Activated T-cell treated with anti-CD3 and anti-CD28 coated beads for 24 hours (primary cell): ENCODE measurements at regions not wholly inside any gene's neighbourhood (a gene's known extent, or its start where the extent isn't known, plus 50 kb on each side); places are given as distances from the start of the nearest gene placed in this dataset.

ENCODE experiments used
- DNase-seq: peaks from one replicate; pipeline ENCODE4 v3.0.0-alpha.2; 2020; ENCODE audit warnings: low read depth

- no peak for DNase-seq
Observed at GRCh38 chr10:6305401-6306321, 102.9 kb downstream of the PFKFB3 start.

GRCh38 chr10:6306917-6307316 lies 104.2 kb downstream of the PFKFB3 start:
- DNase-seq = no peak

DNA sequence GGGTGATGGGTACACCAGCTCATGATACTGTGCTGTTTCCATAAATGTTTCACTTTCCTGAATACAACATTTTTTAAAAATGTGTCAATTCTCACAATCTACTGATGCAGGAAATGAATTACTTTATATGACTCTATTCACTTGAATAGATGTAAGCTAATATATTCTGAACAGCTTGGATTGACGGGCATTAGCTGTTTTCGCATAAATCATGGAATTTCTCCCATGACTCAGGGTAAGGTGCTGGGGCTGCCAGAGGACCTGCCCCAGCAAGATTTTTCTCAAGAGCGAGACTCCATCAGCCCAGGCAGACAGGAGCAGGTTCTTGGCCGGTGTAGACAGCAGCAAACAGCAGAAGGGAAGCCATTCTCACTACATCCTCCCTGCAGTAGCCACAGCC lies 107.1 kb downstream of the PFKFB3 start:
- DNase-seq = no peak

DNA sequence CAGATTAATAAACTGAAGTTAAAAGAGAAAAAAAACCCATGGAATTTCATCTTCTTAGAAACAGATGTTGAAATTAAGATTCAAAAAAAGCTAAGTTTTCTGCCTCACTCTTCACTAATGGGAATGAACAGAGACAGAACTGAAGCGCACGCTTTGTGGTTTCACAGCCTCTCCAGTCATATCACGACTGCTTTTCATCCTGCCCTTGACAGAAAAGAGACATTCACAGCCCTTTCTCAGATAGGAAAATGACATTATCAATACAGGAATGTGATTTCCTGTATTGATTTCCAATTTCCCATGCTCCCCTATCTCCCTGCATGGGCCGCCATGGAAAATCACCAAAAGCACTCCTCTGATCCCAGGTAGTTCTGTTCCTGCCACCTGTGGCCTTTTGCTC lies 108.2 kb downstream of the PFKFB3 start:
- DNase-seq = no peak

GRCh38 chr10:6311700-6312330 lies 109.1 kb downstream of the PFKFB3 start:
- DNase-seq = no peak

DNA sequence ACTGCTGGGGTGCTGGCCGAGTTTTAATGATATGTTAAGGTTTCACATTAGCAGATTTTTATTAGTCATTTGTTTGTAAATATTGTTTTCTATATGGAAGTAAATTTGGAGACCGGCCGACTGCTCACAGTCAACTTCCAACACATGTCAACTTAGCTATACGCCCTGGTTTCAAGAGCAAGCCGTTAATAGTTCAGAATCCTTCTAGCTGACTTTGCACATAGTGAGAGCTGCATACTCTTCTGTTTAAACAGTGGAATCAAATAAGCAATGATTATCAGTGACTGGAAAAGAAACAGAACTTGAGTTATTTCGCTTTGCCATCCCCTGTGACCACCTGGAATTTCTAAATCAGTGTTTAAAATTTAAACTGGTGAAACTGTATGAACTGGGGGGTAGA lies 109.9 kb downstream of the PFKFB3 start:
- DNase-seq = no peak

DNA sequence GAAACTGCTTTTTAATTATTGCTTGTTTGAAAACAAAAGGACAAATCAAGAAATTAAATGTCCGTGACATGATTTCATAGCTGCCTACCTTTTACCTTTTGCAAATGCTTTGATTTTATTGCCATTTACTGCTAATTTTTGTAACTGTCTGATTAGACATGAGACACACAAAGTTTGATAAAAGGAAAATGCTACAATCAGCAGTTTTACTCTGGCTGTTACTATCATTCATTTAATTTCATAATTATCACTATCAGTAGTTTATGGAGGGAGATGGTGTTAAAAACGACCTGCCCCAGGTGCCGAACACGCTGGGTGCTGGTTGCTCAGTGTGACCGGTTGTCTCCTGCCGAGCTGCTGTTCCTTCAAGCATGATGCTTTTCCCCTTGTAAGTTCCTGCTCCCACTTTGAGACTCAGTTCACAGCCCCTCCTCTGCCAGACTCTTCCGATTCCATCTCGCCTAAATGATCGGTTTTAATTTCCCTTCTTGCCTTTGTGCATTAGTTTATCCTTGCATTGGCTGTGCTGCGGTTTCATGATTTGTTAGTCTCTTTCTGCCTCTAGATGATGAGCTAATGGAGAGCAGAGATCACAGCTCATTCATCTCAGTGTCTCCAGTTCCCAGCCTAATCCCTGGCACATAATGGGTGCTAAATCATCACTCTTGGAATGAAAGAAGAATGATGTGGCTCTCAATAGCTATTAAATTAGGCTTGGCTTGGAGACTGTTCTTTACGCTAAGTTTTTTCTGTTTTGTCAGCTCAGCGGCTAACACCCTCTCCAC lies 110.6 kb downstream of the PFKFB3 start:
- DNase-seq = no peak

- DNase-seq = no peak
Observed at GRCh38 chr10:6314620-6315205, 112.0 kb downstream of the PFKFB3 start.

- DNase-seq = no peak
Observed at GRCh38 chr10:6319119-6319518, 116.4 kb downstream of the PFKFB3 start.

GRCh38 chr10:6320320-6321010 lies 117.7 kb downstream of the PFKFB3 start:
- no peak for DNase-seq

GRCh38 chr10:6321880-6322279 lies 119.1 kb downstream of the PFKFB3 start:
- no peak for DNase-seq

- DNase-seq = no peak
Observed at GRCh38 chr10:6322805-6323204, 120.1 kb downstream of the PFKFB3 start.

DNA sequence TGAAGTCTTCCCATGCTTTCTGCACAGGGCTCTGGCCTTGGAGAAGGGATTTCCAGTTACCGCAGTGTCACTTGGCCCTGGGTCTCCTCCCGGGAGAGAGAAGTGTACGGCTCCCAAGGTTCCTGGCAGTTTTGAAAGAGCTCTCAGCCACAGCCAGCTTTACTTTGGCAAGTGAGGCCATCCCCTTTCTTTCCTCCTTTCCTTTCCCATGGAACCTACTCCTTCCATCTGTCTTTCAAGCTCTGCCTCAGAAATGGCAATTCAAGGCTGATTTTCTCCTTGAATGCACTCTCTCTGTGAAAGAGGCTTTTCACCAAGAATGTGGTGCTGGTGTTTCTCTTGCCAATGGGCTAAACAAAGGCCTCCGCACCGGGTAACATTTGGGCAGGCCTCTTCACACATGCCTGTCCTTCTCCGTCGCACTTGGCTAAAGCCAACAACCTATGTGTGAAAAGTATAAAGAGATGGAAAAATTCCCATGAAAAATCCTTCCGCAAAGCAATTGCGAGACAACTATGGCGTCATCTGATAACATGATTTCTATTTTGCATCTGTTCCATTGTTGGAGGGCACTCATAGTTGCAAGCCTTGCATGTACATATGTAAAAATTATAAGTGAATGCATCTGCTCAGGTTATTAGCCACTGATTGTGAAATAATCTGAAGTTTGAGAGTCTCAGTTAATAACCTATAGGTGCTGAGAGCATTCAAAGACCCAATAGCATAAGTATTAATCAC lies 125.4 kb downstream of the PFKFB3 start:
- no peak for DNase-seq

DNA sequence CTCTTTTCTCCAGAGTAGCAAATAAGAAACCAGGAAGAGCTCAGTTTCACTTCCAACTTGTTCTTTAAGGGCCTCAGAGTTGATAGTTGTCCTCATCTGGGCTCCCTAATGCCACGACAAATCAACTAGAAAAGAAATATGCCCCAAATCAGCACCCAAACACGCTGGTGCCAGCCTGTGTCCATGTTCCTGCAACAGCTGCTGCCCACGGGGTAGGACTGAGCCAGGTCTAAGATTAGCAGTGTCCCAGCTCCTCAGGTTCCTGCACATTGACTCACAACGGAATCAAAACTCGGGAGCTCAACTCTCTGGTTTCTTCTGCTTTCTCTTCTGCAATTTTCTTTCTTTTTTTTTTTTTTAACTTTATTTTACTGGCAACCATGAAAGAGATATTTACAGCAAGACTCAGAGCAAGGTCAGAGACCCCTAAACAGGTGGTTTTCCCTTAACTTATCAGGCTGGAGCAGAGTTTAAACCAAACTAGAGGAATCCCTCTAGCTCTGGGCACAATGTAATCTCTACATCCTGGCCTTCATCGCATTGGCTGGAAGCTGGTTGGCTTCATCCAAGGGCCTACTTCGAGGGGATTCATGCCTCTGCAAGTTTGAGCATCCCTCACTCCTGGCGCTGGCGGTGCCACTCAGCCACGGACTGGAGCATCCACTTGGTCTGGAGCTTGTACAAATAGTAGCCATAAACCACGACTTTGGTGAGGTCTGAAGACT lies 126.1 kb downstream of the PFKFB3 start:
- DNase-seq = no peak

- no peak for DNase-seq
Observed at GRCh38 chr10:6333086-6333485, 130.4 kb downstream of the PFKFB3 start.

DNA sequence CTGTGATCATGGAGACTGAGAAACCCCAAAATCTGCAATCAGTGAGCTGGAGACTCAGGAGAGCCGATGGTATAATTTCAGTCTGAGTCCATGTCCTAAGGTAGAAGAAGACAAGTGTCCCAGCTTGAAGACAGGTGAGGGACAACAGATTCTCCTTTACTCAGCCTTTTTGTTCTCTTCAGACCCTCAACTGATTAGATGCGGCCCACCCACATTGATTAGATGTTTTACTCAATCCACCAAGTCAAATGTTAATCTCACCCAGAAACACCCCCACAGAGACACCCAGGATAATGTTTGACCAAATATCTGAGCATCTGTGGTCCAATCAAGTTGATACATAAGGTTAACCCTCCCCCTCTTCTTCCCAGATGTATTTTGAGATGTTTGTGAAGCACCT lies 131.2 kb downstream of the PFKFB3 start:
- DNase-seq = no peak

DNA sequence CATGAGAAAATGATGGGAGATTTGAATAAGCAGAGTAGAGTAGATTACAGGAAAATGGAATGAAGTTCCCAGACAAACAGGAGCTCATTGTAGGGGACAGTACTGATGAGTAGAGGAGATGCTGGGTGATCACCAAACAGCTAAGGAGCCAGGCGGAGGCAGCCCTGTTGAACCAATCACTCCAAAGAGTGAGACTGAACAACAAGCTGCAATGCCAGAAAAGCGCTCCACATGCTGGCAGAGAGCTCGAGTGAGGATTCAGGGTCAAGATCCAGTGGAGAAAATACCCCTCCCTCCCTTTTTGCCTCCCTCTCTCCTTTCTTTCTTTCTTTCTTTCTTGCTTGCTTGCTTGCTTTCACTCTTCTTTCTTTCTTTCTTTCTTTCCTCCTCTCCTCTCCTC lies 133.3 kb downstream of the PFKFB3 start:
- no peak for DNase-seq

- no peak for DNase-seq
Observed at GRCh38 chr10:6337382-6337781, 134.7 kb downstream of the PFKFB3 start.

- no peak for DNase-seq
Observed at GRCh38 chr10:6338361-6338760, 135.6 kb downstream of the PFKFB3 start.

- no peak for DNase-seq
Observed at GRCh38 chr10:6339891-6340290, 137.2 kb downstream of the PFKFB3 start.
